ENCODE measurements at regions not wholly inside any gene's neighbourhood (a gene's known extent, or its start where the extent isn't known, plus 50 kb on each side); places are given as distances from the start of the nearest gene placed in this dataset.

DNA sequence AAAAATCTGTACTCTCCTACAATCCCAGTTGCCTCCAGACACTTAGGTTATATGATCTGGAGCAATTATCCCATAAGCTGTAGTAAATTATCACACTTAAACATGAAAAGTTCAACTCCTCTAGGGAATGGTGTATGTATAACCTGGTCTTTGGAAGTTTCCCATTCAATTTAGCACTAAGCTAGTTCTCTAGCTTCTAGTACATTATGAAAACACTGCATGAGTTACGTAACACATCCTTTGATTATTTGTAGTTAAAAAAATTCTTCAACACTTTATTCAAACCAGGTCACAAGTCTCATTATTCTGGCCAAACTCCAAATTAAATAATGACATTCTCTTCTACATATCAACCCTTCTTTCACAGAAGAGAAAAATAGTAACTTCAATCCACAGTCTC lies 827.0 kb upstream of the ADAMTS5 start:
- no peak for DNase-seq
- no peaks in the 10 kb centered on the region for H3K27me3 Mint-ChIP-seq (ENCODE audit: insufficient read depth, unreplicated experiment)
- Histone ChIP-seq H3K36me3 (ENCODE audit: control insufficient read depth, insufficient read depth, low read length) (no peaks in the 10 kb centered on the region), H3K9me3 (no peaks in the 10 kb centered on the region), H3K27me3 (replicated peaks; ENCODE audit: control insufficient read depth, insufficient read depth, low read length) (no peaks in the 10 kb centered on the region), H3K4me3 (ENCODE audit: low read depth, low read length) (no peak overlapping the region), H3K4me1 (no peaks in the 10 kb centered on the region)
- BruUV-seq (replicated peaks): no TSS peak
- H3K4me3 Mint-ChIP-seq (ENCODE audit: unreplicated experiment): no peak overlapping the region
- POLR2A ChIA-PET: no interaction called here
- no peaks in the 10 kb centered on the region for H3K4me1 Mint-ChIP-seq (ENCODE audit: low read depth, unreplicated experiment)
- CTCF ChIA-PET: no interaction called here
- no peak overlapping the region for H3K27ac Mint-ChIP-seq (ENCODE audit: unreplicated experiment)
- TF ChIP-seq, protein P1, sequence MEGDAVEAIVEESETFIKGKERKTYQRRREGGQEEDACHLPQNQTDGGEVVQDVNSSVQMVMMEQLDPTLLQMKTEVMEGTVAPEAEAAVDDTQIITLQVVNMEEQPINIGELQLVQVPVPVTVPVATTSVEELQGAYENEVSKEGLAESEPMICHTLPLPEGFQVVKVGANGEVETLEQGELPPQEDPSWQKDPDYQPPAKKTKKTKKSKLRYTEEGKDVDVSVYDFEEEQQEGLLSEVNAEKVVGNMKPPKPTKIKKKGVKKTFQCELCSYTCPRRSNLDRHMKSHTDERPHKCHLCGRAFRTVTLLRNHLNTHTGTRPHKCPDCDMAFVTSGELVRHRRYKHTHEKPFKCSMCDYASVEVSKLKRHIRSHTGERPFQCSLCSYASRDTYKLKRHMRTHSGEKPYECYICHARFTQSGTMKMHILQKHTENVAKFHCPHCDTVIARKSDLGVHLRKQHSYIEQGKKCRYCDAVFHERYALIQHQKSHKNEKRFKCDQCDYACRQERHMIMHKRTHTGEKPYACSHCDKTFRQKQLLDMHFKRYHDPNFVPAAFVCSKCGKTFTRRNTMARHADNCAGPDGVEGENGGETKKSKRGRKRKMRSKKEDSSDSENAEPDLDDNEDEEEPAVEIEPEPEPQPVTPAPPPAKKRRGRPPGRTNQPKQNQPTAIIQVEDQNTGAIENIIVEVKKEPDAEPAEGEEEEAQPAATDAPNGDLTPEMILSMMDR (IDR thresholded peaks at IDR 0.05; ENCODE audit: insufficient read depth in 1 of 2, low read depth in 1 of 2, low read length in 1 of 2, severe bottlenecking in 1 of 2, unreplicated experiment in 1 of 2): no peak
- no peaks in the 10 kb centered on the region for H3K36me3 Mint-ChIP-seq (ENCODE audit: insufficient read depth, unreplicated experiment)
- intact Hi-C loops (cut with micrococcal nuclease; ENCODE audit: unreplicated experiment): no loop called here
- H3K9me3 Mint-ChIP-seq (ENCODE audit: unreplicated experiment): no peaks in the 10 kb centered on the region

DNA sequence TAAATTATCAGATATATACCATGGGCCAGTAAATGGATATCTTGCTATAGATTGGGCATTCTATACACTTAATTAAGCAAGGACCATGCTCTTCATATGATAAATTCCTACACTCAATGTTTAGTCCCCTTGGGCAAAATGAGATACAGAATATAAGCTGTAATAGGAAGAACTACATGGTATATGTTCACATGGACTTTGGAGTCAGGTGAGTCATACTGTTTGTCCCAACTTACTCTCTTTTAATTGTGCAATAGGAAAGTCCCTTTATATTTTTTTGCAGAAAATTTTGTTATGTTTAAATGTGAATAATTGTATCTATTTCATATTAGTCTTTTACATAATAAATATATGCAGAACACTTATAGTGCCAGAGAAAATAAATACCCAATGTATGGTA lies 820.2 kb upstream of the ADAMTS5 start:
- intact Hi-C loops (cut with micrococcal nuclease; ENCODE audit: unreplicated experiment): no loop called here
- ChIA-PET CTCF (no interaction called here), POLR2A (no interaction called here)
- Mint-ChIP-seq H3K4me1 (ENCODE audit: low read depth, unreplicated experiment) (no peaks in the 10 kb centered on the region), H3K4me3 (ENCODE audit: unreplicated experiment) (no peak overlapping the region), H3K36me3 (ENCODE audit: insufficient read depth, unreplicated experiment) (no peaks in the 10 kb centered on the region), H3K27ac (ENCODE audit: unreplicated experiment) (no peak overlapping the region), H3K9me3 (ENCODE audit: unreplicated experiment) (peaks cover 15% of the 10 kb centered on the region), H3K27me3 (ENCODE audit: insufficient read depth, unreplicated experiment) (no peaks in the 10 kb centered on the region)
- BruUV-seq (replicated peaks): no TSS peak
- Histone ChIP-seq H3K9me3 (0 out of 2 replicates have a peak, but pooled peaks cover 7% of the 10 kb centered on the region), H3K27me3 (replicated peaks; ENCODE audit: control insufficient read depth, insufficient read depth, low read length) (no peaks in the 10 kb centered on the region), H3K4me1 (no peaks in the 10 kb centered on the region), H3K36me3 (ENCODE audit: control insufficient read depth, insufficient read depth, low read length) (no peaks in the 10 kb centered on the region), H3K4me3 (ENCODE audit: low read depth, low read length) (no peak overlapping the region)
- TF ChIP-seq, protein P1 (IDR thresholded peaks at IDR 0.05; ENCODE audit: insufficient read depth in 1 of 2, low read depth in 1 of 2, low read length in 1 of 2, severe bottlenecking in 1 of 2, unreplicated experiment in 1 of 2): no peak
- DNase-seq: no peak

DNA sequence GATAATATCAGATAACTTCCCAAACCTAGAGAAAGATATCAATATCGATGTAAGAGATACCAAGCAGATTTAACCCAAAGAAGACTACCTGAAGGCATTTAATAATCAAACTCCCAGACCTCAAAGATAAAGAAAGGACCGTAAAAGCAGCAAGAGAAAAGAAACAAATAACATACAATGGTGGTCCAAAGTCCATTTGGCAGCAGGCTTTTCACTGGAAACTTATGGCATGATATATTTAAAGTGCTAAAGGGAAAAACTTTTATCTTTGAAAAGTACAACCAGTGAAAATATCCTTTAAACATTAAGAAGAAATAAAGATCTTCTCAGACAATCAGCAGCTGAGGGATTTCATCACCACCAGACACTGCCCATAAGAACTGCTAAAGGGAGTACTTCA lies 812.7 kb upstream of the ADAMTS5 start:
- intact Hi-C loops (cut with micrococcal nuclease; ENCODE audit: unreplicated experiment): no loop called here
- H3K4me3 Mint-ChIP-seq (ENCODE audit: unreplicated experiment): no peak overlapping the region
- no peaks in the 10 kb centered on the region for H3K27me3 ChIP-seq (replicated peaks; ENCODE audit: control insufficient read depth, insufficient read depth, low read length)
- peaks cover 1% of the 10 kb centered on the region for H3K9me3 Mint-ChIP-seq (ENCODE audit: unreplicated experiment)
- H3K4me3 ChIP-seq (ENCODE audit: low read depth, low read length): no peak overlapping the region
- ChIA-PET CTCF (no interaction called here), POLR2A (no interaction called here)
- H3K9me3 ChIP-seq: no peaks in the 10 kb centered on the region
- DNase-seq: no peak
- H3K27ac Mint-ChIP-seq (ENCODE audit: unreplicated experiment): no peak overlapping the region
- no peaks in the 10 kb centered on the region for H3K36me3 Mint-ChIP-seq (ENCODE audit: insufficient read depth, unreplicated experiment)
- BruUV-seq (replicated peaks): no TSS peak
- H3K27me3 Mint-ChIP-seq (ENCODE audit: insufficient read depth, unreplicated experiment): no peaks in the 10 kb centered on the region
- TF ChIP-seq, protein P1 (IDR thresholded peaks at IDR 0.05; ENCODE audit: insufficient read depth in 1 of 2, low read depth in 1 of 2, low read length in 1 of 2, severe bottlenecking in 1 of 2, unreplicated experiment in 1 of 2): no peak
- H3K4me1 Mint-ChIP-seq (ENCODE audit: low read depth, unreplicated experiment): peaks cover 8% of the 10 kb centered on the region
- H3K4me1 ChIP-seq: peaks cover 7% of the 10 kb centered on the region
- H3K36me3 ChIP-seq (ENCODE audit: control insufficient read depth, insufficient read depth, low read length): no peaks in the 10 kb centered on the region

Data from Caco-2 (cell line).